Activated CD4-positive, alpha-beta T cell treated with anti-CD3 and anti-CD28 coated beads for 4 hours (primary cell): ENCODE measurements at regions not wholly inside any gene's neighbourhood (a gene's known extent, or its start where the extent isn't known, plus 50 kb on each side); places are given as distances from the start of the nearest gene placed in this dataset.

Experiments
- DNase-seq, 2 donors: peaks; one replicate each; pipeline ENCODE4 v3.0.0-alpha.2; 2020

GRCh38 chr6:105954148-105954547 is 132.0 kb upstream of the PRDM1 start:
- DNase-seq: no peak

- no peak for DNase-seq
Observed at GRCh38 chr6:105952772-105953690, 133.1 kb upstream of the PRDM1 start.

GRCh38 chr6:105952326-105952725 is 133.8 kb upstream of the PRDM1 start:
- no peak for DNase-seq

- no peak for DNase-seq
Observed at GRCh38 chr6:105951322-105951721, 134.8 kb upstream of the PRDM1 start.

GRCh38 chr6:105949869-105950268 is 136.3 kb upstream of the PRDM1 start:
- no peak for DNase-seq

GRCh38 chr6:105943514-105943913 is 142.6 kb upstream of the PRDM1 start:
- DNase-seq: no peak

- DNase-seq: no peak
Observed at GRCh38 chr6:105941621-105942412, 144.3 kb upstream of the PRDM1 start.

GRCh38 chr6:105940990-105941389 is 145.1 kb upstream of the PRDM1 start:
- DNase-seq: no peak

GRCh38 chr6:105936972-105937371 is 149.2 kb upstream of the PRDM1 start:
- DNase-seq: no peak

GRCh38 chr6:105935416-105935815 is 150.7 kb upstream of the PRDM1 start:
- no peak for DNase-seq

GRCh38 chr6:105934708-105935107 is 151.4 kb upstream of the PRDM1 start:
- DNase-seq: no peak

- DNase-seq: no peak
Observed at GRCh38 chr6:105932440-105932839, 153.7 kb upstream of the PRDM1 start.

GRCh38 chr6:105929626-105930025 is 156.5 kb upstream of the PRDM1 start:
- no peak for DNase-seq

GRCh38 chr6:105926318-105926717 is 159.8 kb upstream of the PRDM1 start:
- no peak for DNase-seq

GRCh38 chr6:105925706-105926105 is 160.4 kb upstream of the PRDM1 start:
- DNase-seq: no peak

GRCh38 chr6:105921781-105922180 is 164.4 kb upstream of the PRDM1 start:
- DNase-seq: no peak

GRCh38 chr6:105920071-105920470 is 166.1 kb upstream of the PRDM1 start:
- DNase-seq: no peak

GRCh38 chr6:105917038-105917695 is 169.0 kb upstream of the PRDM1 start:
- no peak for DNase-seq

- no peak for DNase-seq
Observed at GRCh38 chr6:105911106-105911629, 175.0 kb upstream of the PRDM1 start.

- DNase-seq: no peak
Observed at GRCh38 chr6:105909106-105909505, 177.0 kb upstream of the PRDM1 start.

- DNase-seq: no peak
Observed at GRCh38 chr6:105907991-105908390, 178.1 kb upstream of the PRDM1 start.

- no peak for DNase-seq
Observed at GRCh38 chr6:105907301-105907700, 178.8 kb upstream of the PRDM1 start.

- DNase-seq: no peak
Observed at GRCh38 chr6:105902401-105903031, 183.6 kb upstream of the PRDM1 start.
